IPS DF 6.9 (cell line): ENCODE measurements at regions not wholly inside any gene's neighbourhood (a gene's known extent, or its start where the extent isn't known, plus 50 kb on each side); places are given as distances from the start of the nearest gene placed in this dataset.
"Not testable (repeated sequence)": the region's sequence is repeated elsewhere in the genome, so short reads cannot be mapped to it uniquely, and the experiment has no call there.

Experiments
- DNase-seq: peaks from one replicate; pipeline ENCODE4 v3.0.0-alpha.2; 2013; ENCODE audit warnings: low read depth, low spot score
- H3K27ac ChIP-seq: one replicate; pipeline ENCODE4 v1.5.1; 2013; ENCODE audit warnings: low read length, control low read depth
- H3K27me3 ChIP-seq: 2 replicates; pipeline ENCODE4 v1.6.1; 2013; ENCODE audit warnings: mild to moderate bottlenecking, low read length; ENCODE audit not compliant: control insufficient read depth, insufficient read depth
- H3K36me3 ChIP-seq: 2 replicates; pipeline ENCODE4 v1.6.1; 2013; ENCODE audit warnings: low read length; ENCODE audit not compliant: control insufficient read depth, insufficient read depth
- H3K4me1 ChIP-seq: 2 replicates; pipeline ENCODE4 v1.6.1; 2013; ENCODE audit warnings: low read length; ENCODE audit not compliant: control insufficient read depth, insufficient read depth
- H3K4me3 ChIP-seq: 2 replicates; pipeline ENCODE4 v1.5.1; 2013; ENCODE audit warnings: mild to moderate bottlenecking, low read length
- H3K9me3 ChIP-seq: 2 replicates; pipeline ENCODE4 v1.6.1; 2013; ENCODE audit warnings: low read length, inconsistent platforms; ENCODE audit not compliant: control insufficient read depth, insufficient read depth
- whole genome bisulfite sequencing: extraction: QIAGEN DNeasy Blood & Tissue Kit; methylation state at CpG from one replicate; pipeline ENCODE4 v1.1.7; 2013; ENCODE audit warnings: mixed read lengths, missing lambda C conversion rate; ENCODE audit not compliant: insufficient read length, insufficient coverage; 5-methylcytosine and 5-hydroxymethylcytosine counted together

DNA sequence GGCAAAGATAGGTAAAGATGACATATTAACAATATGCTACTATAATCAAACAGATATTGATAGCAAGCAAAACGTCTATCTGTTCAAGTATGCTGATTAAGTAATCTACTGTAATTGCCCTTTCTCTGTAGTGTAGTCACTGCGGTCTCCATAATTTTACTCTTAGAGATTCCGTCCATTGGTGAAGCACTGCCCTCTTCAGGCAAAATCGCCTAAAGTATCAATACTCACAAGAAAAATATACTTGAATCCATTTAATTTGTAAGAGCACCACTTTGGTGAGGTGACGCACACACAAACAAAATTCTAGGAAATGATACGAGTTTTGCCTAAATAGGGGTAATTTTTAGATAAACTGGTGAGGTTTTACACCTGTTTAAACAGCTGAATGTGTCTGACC is 434.6 kb upstream of the CHRM3 start:
- no CpG with 5 or more reads among the region's 6 CpGs for WGBS
- Histone ChIP-seq H3K4me1 (no peaks in the 10 kb centered on the region), H3K27me3 (no peaks in the 10 kb centered on the region), H3K4me3 (no peak overlapping the region), H3K27ac (no peak overlapping the region), H3K9me3 (no peaks in the 10 kb centered on the region), H3K36me3 (no peaks in the 10 kb centered on the region)
- DNase-seq: no peak

DNA sequence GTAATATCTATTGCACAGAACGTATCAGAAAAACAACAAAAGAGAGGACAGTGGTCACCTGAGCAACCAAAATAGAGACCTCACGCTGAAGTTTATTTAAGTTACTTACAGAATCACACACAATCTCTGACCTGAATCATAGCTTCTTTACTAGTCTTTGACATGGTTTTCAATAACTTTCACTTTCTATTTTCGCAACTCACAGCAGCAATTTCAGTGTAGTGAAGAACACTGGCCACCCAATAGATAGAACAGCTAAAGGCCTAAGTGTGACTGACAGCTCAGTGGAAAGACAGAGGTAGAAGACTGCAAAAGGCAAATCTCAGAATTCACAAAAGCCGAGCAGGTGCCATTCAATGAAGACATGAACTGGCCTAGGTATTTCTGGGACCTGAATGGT is 435.6 kb upstream of the CHRM3 start:
- H3K4me1 ChIP-seq: no peaks in the 10 kb centered on the region
- no peak overlapping the region for H3K27ac ChIP-seq
- no peaks in the 10 kb centered on the region for H3K9me3 ChIP-seq
- no peaks in the 10 kb centered on the region for H3K27me3 ChIP-seq
- no peak for DNase-seq
- H3K36me3 ChIP-seq: no peaks in the 10 kb centered on the region
- no CpG with 5 or more reads among the region's 4 CpGs for WGBS
- no peak overlapping the region for H3K4me3 ChIP-seq

DNA sequence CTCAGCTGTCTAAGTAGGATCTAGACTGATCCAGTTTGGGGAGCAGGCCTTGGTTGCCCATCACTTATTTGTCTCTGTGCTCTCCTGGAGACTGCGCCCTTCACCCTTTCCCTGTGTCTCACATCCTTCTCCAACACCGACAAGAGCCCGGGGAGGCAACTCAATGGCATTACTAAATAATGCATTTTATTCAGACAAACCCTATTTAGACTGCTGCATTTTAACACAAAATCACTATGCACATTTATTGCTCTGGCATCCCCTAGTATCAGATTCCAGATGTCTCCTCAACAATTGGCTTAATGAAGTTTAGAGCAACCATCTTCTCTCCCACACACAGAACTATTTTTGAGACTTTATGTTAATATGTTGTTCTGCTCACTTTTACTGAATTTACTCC is 436.4 kb upstream of the CHRM3 start:
- H3K27ac ChIP-seq: no peak overlapping the region
- no peaks in the 10 kb centered on the region for H3K36me3 ChIP-seq
- no peaks in the 10 kb centered on the region for H3K9me3 ChIP-seq
- H3K27me3 ChIP-seq: no peaks in the 10 kb centered on the region
- H3K4me3 ChIP-seq: no peak overlapping the region
- DNase-seq: no peak
- no CpG with 5 or more reads among the region's 3 CpGs for WGBS
- no peaks in the 10 kb centered on the region for H3K4me1 ChIP-seq

DNA sequence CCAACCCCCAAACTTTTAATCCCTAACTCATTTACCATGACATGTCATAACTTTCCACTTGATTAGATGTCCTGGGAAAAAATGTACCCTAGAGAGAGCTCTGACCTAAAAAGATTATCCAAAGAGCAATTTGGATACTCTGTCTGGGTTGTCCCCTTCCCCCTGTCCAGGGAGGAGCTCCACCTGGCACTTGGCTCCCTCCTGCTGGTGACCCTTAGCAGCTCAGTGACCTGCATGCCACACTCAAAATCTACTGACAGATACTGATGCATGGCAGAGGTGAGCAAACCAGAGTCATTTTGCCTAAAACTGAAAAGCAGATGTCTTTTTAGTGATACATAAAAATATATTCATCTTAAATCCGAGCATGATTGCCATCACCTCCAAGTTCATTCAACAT is 442.3 kb upstream of the CHRM3 start:
- no peak for DNase-seq
- no CpG with 5 or more reads among the region's 1 CpG for WGBS
- no peaks in the 10 kb centered on the region for H3K4me1 ChIP-seq
- no peaks in the 10 kb centered on the region for H3K9me3 ChIP-seq
- no peak overlapping the region for H3K4me3 ChIP-seq
- no peak overlapping the region for H3K27ac ChIP-seq
- no peaks in the 10 kb centered on the region for H3K27me3 ChIP-seq
- no peaks in the 10 kb centered on the region for H3K36me3 ChIP-seq

DNA sequence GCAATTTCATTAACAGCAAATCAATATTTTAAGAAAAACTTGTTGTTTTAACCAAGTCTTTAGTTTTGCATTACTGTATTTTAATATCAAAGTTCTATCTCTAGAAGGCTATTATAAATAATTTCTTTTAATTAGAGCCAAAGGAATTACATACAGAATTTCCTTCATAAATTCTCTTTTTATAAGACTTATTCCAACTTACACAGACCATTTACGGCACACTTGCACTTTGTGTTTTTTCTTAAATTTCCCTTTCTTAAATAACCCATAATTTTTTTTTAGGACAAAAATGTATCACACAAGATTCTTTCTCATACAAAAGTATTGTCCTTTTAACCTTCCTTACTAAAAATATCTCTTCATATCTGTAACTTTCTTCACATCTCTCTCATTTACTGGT is 458.5 kb upstream of the CHRM3 start:
- Histone ChIP-seq H3K36me3 (no peaks in the 10 kb centered on the region), H3K4me1 (no peaks in the 10 kb centered on the region), H3K27ac (no peak overlapping the region), H3K27me3 (no peaks in the 10 kb centered on the region), H3K9me3 (no peaks in the 10 kb centered on the region; the same call in 1 of the 2 replicates), H3K4me3 (no peak overlapping the region)
- no peak for DNase-seq
- 100% methylated on average over 1 of the region's 1 CpG for WGBS

DNA sequence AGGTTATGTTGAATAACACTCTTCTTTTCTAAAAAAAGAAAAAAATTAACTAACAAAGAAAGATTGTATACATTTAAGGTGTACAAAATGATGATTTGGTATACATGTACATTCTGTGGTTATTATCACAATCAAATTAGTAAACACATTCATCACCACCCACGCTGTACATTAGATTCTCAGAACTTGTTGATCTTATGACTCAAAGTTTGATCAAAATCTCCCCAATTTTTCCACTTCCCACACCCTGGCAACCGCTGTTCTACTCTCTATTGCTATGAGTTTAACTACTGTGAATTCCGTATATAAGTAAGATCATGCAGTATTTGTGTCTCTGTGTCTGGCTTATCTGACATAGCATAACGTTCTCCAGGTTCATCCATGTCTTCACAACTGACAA is 469.5 kb upstream of the CHRM3 start:
- no peak for DNase-seq
- H3K27ac ChIP-seq: no peak overlapping the region
- H3K4me1 ChIP-seq: no peaks in the 10 kb centered on the region
- WGBS: no CpG with 5 or more reads among the region's 4 CpGs
- no peaks in the 10 kb centered on the region for H3K9me3 ChIP-seq
- H3K4me3 ChIP-seq: no peak overlapping the region
- H3K27me3 ChIP-seq: no peaks in the 10 kb centered on the region
- H3K36me3 ChIP-seq: no peaks in the 10 kb centered on the region

DNA sequence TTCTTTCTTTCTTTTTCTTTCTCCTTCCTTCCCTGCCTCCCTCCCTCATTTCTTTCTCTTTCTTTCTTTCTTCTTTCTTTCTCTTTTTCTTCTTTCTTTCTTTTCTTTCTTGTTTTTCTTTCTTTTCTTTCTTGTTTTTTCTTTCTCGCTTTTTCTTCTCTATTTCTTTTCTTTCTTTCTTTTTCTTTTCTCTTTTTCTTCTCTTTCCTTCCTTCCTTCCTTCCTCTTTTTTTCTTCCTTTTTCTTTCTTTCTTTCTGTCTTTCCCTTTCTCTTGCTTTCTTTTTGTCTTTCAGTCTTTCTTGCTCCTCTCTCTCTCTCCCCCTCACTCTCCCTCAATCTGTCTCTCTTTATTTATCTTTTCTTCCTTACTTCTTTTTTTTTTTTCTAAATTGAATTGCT is 472.0 kb upstream of the CHRM3 start:
- H3K4me1 ChIP-seq: no peaks in the 10 kb centered on the region
- WGBS: no CpG with 5 or more reads among the region's 1 CpG

DNA sequence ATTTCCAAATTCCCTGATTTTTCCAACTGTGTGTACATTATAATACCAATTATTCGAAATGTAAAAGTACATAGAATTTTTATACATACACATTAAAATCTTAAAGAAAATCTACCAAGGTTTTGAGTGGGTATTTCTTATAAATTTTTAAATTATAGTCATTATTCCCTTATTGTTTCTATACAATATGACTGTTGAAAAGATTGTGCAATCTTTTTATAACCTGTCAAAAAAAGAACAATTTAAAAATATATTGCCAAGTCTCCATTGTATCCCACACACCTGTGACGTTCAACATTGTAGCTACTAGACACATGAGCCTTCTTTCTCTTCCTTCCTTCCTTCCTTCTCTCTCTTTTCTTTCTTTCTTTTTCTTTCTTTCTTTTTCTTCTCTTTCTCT is 473.2 kb upstream of the CHRM3 start:
- Histone ChIP-seq H3K36me3 (no peaks in the 10 kb centered on the region), H3K27me3 (no peaks in the 10 kb centered on the region), H3K4me1 (no peaks in the 10 kb centered on the region), H3K4me3 (no peak overlapping the region), H3K9me3 (no peaks in the 10 kb centered on the region), H3K27ac (no peak overlapping the region)
- WGBS: no CpG with 5 or more reads among the region's 2 CpGs
- DNase-seq: no peak

More for the DNA sequence above, 472.0 kb upstream of the CHRM3 start:
- no peak overlapping the region for H3K27ac ChIP-seq
- H3K4me3 ChIP-seq: no peak overlapping the region
- DNase-seq: no peak
- no peaks in the 10 kb centered on the region for H3K9me3 ChIP-seq
- no peaks in the 10 kb centered on the region for H3K36me3 ChIP-seq
- H3K27me3 ChIP-seq: no peaks in the 10 kb centered on the region

DNA sequence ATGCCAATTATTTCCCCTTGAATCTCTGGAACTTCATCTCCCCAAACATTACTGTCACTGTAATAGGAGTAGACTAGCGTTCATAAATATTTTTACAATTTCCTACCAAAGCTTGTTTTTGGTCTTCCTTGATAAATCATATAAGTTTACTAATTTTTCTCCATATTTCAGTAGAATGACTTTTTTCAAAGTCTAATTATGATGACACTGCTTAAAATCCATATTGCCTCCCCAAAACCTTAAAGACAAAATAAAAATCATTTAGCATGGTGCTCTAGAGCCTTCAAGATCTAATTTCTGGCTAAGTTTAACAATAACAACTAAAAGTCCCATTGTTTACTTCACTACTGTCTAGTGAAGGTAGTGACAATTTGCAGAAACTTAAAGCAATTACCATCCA is 474.2 kb upstream of the CHRM3 start:
- H3K4me1 ChIP-seq: no peaks in the 10 kb centered on the region
- no CpG with 5 or more reads among the region's 1 CpG for WGBS
- H3K27me3 ChIP-seq: no peaks in the 10 kb centered on the region
- no peak overlapping the region for H3K4me3 ChIP-seq
- H3K27ac ChIP-seq: no peak overlapping the region
- no peaks in the 10 kb centered on the region for H3K36me3 ChIP-seq
- no peaks in the 10 kb centered on the region for H3K9me3 ChIP-seq
- no peak for DNase-seq

DNA sequence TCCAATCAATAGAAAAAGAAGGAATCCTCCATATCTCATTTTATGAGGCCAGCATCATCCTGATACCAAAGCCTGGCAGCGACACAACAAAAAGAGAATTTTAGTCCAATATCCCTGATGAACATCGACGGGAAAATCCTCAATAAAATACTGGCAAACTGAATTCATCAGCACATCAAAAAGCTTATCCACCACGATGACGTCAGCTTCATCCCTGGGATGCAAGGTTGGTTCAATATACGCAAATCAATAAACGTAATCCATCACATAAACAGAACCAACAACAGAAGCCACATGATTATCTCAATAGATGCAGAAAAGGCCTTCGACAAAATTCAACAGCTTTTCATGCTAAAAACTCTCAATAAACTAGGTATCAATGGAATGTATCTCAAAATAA is 483.6 kb upstream of the CHRM3 start:
- not testable (repeated sequence) for H3K36me3 ChIP-seq, H3K27ac ChIP-seq, H3K27me3 ChIP-seq, H3K9me3 ChIP-seq, H3K4me1 ChIP-seq, DNase-seq, H3K4me3 ChIP-seq
- no CpG with 5 or more reads among the region's 8 CpGs for WGBS

DNA sequence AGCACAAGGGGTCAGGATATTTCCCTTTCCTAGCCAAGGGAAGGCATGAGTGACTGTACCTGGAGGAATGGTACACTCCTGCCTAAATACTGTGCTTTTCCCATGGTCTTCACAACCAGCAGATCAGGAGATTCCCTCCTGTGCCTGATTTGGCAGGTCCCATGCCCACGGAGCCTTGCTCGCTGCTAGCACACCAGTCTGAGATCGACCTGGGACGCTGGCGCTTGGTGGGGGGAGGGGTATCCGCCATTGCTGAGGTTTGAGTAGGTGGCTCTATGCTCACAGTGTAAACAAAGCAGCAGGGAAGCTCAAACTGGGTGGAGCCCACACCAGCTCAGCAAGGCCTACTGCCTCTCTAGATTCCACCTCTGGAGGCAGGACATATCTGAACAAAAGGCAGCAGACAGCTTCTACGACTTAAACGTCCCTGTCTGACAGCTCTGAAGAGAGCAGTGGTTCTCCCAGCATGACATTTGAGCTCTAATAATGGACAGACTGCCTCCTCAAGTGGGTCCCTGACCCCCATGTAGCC is 486.0 kb upstream of the CHRM3 start:
- no peak overlapping the region for H3K27ac ChIP-seq
- H3K4me1 ChIP-seq: 0 out of 2 replicates have a peak, but pooled peaks cover 2% of the 10 kb centered on the region
- no CpG with 5 or more reads among the region's 8 CpGs for WGBS
- no peak for DNase-seq
- H3K27me3 ChIP-seq: no peaks in the 10 kb centered on the region
- no peaks in the 10 kb centered on the region for H3K9me3 ChIP-seq
- H3K36me3 ChIP-seq: no peaks in the 10 kb centered on the region
- H3K4me3 ChIP-seq: no peak overlapping the region
